Sciatic nerve (tissue), 2 donors: ENCODE measurements at regions not wholly inside any gene's neighbourhood (a gene's known extent, or its start where the extent isn't known, plus 50 kb on each side); places are given as distances from the start of the nearest gene placed in this dataset.

Experiments
- ATAC-seq: fragments of 200-7000 bp; cut with Tn5 transposase; one replicate; pipeline ENCODE4 v1.9.1; 2020; ENCODE audit warnings: mild to moderate bottlenecking, moderate library complexity
- DNase-seq: peaks from one replicate; pipeline ENCODE4 v3.0.0-alpha.2; 2020; ENCODE audit warnings: low spot score
- intact Hi-C: fragments of 100-400 bp; cut with DNase I; formaldehyde crosslinking; loops from one replicate; pipeline ENCODE4 v1.14.2; 2022
- donor health status: DM: no; HTN: no; CAD: no.
- donor health status: DM: no; HTN: no; CAD: no.

DNA sequence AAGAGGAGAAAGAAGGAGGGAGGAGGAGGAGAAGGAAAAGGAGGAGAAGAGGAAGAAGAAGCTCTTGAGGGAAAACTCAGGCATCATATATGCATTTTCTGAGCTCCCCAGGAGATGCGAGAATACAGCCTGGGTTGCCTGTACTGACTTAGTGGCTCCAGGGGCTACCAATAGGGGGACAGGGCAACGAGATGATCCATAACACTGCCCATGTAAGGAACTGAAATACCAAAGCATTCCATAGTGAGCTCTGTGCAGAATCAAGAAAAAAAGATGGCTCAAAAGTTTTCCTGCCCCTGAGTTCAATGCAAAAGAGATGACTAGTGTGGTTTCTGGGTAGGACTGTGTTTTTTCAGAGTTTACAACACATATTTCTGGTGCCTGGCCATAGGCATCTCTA, 258.7 kb downstream of the ALDH8A1 start:
- DNase-seq (no peak), ATAC-seq (no peak)
- intact Hi-C loops: no loop called here

DNA sequence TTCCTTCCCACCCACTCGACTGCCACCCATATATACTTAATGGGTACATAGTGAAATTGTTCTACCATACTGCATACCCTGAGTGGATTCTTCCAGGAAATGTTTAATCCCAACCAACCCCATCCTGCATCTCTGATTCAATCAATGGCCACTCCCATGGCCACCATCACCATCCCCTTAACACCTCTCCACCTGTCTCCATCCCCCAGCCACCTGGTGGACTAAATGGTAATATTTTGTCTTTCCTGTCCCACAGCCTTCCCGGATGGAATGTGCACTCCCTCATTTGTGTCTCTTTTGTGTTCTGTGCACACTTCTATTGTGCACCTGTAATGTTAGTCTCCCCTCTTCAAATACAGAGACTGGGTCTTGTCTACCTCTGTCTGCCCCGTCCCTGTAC, 259.9 kb downstream of the ALDH8A1 start:
- no peak for ATAC-seq
- intact Hi-C loops: no loop called here

DNA sequence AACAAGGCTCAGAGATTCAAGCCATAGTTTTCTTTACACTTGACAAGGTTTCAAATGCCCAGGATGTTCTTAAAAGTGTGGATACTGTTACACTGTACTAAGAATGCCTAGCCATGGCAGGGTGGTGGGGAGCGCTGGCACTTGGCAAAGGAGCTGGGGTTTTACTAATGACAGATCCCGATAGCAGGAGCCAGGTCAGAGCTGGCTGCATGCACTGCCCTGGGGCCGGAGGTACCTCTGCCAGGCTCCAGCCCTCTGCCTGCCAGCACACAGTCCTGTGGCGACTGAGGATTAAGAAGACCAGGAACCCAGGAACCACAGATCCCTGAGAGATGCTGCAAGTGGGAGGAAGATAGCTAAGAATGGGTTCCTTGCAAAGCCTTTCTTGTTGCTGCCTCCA, 260.3 kb downstream of the ALDH8A1 start:
- DNase-seq: no peak
- no peak for ATAC-seq
- intact Hi-C loops: no loop called here

More for the DNA sequence above, 259.9 kb downstream of the ALDH8A1 start:
- DNase-seq: no peak

DNA sequence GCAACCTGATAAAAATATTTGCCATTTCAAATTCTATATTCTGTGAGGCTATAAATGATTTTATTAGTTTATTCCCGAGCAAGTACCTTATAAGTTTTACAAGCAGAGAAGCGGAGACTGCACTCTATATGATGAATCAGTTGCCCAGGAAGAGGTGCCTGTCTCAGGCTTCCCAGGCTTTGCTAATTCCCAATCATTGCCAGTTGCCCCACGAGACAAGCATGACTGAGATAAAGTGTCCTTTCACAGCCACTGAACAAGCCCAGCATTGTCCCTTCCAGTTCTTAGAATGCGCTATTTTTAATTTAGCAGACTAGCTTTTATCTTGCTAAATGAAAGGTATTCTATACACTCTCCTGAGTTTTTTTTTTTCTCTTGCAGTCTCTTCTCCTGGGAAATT, 260.7 kb downstream of the ALDH8A1 start:
- DNase-seq (no peak), ATAC-seq (no peak)
- intact Hi-C loops: no loop called here

DNA sequence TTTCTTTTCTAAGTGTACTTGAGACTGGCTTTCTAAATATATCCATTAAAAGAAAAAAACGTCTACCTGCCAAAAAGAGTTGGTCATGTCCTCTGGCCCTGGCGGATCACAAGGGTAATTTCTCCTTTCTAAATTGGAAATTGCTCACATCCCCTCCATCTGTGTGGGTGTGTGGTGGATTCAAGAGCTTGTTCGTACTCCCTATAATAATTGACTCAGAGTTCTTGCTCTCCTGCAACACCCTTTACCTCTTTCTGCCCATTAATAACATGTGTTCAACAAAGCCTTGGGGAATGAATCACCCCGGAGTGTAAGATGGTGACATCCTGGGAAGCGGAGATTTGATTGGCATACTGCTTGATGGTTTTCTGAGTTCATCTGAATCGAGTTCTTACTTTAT, 263.8 kb downstream of the ALDH8A1 start:
- no peak for ATAC-seq
- intact Hi-C loops: no loop called here

DNA sequence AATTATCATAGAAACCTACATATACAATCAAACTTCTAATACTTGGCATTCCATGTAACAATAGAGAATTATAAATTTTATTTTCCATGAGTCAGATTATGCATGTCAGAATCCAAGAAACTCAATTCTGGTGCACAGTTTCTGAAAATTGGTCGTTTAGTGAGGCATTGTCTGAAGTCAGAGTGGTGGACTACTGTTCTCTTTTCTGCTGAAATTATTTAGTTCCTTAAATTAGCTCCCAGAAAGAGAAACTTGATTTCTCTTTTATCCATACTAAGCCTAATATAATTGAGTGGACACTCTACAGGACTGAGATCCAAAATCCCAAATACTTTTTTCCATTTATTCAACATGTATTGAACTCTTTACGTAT, 265.5 kb downstream of the ALDH8A1 start:
- ATAC-seq (no peak), DNase-seq (no peak)
- intact Hi-C loops: no loop called here

More for the DNA sequence above, 263.8 kb downstream of the ALDH8A1 start:
- no peak for DNase-seq

DNA sequence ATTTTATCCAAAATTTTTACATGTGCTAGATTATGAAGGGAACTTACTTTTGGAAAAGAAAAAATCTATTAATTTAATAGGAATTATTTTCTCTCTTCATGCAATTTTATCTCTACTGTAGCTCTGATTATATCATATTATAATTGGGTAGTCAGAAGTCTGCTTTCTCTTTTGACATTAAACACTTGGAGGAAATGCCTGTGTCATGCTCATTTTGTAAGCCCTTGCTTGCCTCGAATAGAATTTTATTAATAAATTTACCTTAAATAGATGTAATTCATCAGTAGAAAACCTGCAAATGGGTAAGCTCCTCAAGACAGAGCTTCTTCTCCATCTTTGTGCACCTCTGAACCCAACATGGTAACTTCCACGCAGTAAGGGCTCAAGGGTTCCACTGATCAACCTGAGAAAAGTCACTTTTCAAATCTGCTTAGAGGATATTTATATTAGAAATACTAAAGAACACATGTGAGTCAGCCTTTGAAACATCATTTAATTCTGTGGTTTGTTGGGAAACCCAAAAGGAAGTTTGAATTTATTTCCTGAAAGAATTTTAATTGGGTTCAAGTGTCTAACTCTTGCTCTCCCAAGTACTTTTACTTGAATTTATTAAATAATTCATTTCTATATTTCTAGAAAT, 266.0 kb downstream of the ALDH8A1 start:
- intact Hi-C loops: no loop called here
- DNase-seq (no peak), ATAC-seq (no peak)

DNA sequence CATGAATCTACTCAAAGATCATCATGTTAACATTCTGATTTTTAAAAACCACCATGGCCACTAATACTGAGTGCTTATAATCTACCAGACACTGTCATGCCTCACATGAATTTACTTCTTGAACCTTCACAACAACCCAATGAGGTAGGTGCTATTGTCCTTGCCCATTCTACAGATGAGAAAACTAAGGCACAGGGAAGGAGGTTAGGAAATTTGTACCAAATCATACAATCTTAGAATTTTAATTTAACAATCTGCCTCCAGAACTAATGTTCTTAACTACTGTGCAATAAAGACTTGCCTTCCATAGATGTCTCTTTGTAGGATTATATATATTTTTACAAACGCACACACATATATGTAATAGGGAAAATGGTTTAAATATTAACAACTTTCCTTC, 269.5 kb downstream of the ALDH8A1 start:
- ATAC-seq (no peak), DNase-seq (no peak)
- intact Hi-C loops: no loop called here

DNA sequence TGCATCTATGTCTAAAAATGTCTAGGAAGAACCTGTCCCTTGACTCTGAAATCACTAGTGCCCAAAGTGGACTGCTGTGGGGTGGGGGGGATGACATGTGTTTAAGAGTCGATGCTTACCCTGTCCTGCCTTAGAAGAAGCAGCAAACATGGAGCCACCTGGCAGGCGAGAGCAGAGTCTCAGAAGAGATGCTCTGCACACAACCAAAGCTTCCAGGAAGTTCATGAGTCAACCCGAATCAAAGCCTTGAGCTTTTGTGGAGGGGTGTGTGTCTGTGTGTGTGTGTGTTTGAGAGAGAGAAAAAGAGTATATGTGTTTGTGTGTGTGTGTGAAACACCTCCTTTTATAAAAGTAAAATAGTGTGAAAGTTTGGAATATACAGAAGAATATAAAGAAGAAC, 269.9 kb downstream of the ALDH8A1 start:
- no peak for DNase-seq
- no peak for ATAC-seq
- intact Hi-C loops: no loop called here

DNA sequence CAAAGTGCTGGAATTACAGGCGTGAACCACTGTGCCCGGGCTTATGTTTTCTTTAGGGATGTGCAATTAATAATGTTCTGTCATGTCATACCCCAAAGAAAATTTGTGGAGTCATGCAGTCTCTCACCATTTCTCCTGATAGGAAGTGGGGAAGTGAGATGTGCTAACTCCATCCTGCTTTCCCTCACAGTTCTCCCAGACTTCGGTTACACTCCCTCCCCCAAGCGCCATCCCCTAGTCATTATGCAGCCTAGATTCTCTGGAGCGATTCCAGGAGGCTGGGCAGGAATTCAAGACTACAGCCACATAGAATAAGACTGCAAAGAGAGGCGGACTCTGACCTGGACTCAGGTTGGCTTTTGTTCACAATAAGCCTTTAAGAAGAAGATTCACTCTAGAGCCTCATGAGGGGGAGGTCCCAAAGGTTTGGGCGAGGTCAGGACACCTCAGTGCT, 271.4 kb downstream of the ALDH8A1 start:
- intact Hi-C loops: no loop called here
- ATAC-seq: no peak
- no peak for DNase-seq

DNA sequence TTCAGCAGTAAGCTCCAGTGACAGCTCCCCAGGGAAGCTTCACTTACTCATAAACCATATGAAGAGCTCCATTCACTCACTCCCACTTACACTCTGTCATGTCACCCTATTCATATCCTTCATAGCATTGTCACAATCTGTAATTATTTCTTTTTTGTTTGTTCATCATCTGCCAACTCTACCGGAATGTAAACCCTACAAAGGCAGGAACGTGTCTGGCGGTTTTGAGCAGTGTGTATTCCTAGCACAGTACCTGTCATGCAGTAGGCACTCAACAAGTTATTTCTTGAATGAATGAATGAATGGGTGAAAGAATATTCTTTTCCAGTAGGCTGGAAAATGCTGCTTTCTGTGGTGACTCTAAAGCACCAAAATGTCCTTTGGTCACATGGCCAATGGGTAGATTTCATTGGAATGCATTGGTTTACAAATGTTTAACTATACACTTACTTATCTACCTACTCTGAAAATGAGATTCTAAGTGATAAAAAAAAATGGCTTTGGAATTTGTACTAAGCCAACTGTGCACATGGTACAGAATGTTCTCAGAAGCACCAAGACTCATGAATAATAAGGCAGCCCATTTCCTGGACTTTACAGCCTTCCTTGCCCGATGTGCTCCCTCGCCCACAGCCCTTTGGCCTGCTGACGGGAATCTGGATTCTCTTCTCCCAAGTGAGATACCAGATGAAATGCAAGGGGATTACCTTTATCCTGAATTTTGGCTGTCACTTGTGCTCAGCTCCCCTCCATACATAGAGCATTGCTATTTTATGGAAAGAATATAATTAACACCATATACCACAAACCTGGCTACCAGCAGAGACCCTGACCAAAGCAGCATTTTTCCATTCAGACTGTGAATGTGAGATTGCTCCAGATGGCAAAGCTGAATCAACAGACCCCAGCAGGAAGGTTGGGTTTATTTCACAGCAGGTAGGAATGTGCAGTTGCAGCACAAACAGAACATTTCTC, 273.3 kb downstream of the ALDH8A1 start:
- DNase-seq: no peak
- intact Hi-C loops: no loop called here
- no peak for ATAC-seq

DNA sequence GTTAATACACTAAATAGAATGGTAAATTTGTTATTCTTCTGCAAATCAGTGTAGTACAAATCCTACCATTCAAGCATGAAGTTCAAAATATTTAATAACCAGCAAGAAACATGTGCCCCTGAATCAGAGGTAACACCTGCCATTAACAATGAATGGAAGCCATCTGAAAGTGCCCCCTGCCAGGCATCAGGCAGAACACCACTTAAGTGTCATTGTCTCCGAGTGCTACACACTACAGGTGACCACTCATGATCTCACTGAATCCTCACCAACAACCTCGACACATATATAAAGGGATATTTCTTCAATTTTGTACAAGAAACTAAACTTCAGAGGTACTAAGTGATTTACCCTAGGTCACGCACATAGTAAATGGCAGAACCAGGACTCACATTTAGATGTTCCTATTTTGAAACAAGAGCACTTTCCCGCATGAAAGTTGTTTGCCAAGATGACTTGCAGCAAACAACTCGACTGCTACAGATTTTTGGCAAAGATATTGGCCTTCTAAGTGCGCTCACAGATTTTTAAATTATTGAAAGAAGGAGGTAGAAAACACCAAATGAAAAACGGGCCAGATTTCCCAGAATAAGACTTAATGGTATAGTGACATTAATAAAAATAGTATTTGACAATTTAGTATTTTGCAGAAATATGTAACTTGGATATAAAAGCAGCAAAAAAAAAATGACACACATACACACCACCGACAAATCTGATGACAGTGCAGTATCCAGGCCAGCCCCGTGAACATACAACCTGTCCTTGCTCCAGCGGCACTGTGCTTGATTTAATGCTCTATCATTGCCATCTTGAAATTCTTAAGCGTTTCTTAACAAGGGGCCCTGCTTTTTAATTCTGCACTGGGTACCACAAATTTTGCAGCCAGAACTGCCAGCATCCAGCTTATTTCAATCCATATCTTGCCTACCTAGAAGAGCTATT, 274.5 kb downstream of the ALDH8A1 start:
- intact Hi-C loops: no loop called here
- ATAC-seq (no peak), DNase-seq (no peak)

DNA sequence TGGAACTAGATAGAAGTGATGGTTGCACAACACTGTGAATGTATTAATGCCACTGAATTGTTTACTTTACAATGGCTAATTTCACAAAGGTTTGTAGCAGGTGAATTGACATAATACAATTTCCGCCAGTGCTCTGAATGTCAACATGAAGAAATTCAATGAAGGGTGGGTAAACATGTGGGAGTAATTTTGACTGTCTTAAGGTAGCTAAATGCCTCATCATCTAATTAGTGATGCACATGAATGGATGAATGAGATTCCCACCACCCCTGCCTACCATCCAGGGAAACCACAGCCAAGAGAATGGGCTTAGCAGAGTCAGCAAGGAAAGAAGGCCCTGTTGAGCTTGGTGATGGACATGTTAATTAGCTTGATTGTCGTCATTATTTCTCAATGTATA, 275.3 kb downstream of the ALDH8A1 start:
- intact Hi-C loops: no loop called here
- no peak for ATAC-seq
- DNase-seq: no peak

DNA sequence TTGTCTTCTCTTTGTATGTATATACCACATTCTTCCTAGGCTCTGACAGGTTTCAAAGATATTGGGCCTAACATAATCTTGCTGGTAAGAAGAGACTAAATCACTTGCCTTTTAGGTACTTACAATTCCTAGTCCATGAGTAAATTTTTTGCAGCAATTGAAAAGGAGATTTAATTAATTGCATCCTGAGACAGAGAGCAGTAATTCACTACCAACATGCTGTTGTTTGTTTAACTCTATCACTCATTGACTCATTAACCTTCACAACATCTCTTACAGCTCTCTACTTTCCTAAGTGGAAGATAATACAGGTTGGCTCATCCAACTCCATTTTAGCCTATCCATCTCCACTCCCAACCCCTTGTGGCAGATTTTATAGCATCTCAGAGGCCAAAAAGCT, 280.4 kb downstream of the ALDH8A1 start:
- DNase-seq: no peak
- intact Hi-C loops: no loop called here
- no peak for ATAC-seq

DNA sequence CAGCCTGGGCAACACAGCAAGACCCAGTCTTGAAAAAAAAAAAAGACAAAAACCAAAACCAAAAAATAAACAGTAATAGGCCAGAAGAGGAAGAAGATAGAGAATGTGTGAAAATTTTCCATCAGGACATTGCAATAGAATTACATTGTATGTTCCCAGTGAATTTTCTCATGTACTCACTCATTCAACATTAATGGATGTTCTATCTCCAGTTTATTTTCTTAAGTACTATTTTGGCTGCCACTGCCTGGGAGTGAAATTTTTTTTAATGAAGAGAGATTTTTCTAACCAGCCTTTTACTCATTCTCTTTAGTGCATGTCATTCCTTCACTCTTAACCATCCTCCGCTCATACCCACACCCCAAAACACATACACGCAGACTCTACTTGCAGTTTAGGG, 282.8 kb downstream of the ALDH8A1 start:
- no peak for ATAC-seq
- no peak for DNase-seq
- intact Hi-C loops: no loop called here

DNA sequence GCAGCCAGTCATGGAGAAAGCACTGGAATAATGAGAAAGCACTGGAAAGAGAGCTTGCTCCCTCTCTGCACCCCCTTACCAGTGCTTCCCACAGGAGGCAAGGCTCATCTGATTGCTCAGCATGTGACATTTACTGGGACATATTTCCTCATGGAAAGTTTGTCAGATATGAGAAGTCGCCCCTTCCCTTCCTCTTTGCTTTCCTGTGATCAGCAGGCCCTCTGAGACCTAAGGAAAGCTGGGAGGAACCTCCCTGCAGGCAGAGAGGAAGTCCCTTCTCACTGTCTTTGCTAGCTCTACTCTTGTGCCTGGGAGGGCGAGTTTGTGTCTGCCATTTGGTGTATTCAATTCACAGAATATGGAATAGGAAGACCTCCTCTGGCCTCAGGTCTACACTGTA, 283.8 kb downstream of the ALDH8A1 start:
- intact Hi-C loops: no loop called here

DNA sequence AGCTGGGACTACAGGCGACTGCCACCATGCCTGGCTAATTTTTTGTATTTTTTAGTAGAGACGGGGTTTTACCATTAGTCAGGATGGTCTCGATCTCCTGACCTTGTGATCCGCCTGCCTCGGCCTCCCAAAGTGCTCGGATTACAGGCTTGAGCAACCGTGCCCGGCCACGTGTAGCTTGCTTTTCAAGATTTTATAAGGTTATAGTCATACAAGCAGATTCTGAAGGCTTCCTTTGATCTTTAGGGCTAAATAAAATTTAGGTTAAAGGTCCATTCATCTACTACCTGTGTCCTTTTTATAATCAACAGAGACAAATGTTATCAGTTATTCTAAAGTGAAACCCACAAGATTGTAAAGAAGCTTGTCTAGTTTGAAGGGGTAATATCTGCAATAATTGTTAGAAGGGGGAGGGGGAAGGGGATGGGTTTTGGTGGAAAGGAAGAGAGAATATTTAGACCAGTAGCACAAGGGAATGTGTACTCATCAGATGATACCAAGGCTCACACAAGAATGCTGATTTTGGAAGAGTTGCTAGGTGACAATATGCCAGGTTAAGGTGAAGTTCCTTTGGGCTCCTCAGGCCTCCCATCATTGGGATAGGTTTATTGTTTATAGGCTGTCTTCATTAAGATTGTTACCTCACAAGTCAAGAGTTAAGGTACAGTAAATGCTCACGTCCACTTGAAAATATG, 284.7 kb downstream of the ALDH8A1 start:
- DNase-seq (no peak), ATAC-seq (no peak)
- intact Hi-C loops: no loop called here

More for the DNA sequence above, 283.8 kb downstream of the ALDH8A1 start:
- ATAC-seq (no peak), DNase-seq (no peak)

DNA sequence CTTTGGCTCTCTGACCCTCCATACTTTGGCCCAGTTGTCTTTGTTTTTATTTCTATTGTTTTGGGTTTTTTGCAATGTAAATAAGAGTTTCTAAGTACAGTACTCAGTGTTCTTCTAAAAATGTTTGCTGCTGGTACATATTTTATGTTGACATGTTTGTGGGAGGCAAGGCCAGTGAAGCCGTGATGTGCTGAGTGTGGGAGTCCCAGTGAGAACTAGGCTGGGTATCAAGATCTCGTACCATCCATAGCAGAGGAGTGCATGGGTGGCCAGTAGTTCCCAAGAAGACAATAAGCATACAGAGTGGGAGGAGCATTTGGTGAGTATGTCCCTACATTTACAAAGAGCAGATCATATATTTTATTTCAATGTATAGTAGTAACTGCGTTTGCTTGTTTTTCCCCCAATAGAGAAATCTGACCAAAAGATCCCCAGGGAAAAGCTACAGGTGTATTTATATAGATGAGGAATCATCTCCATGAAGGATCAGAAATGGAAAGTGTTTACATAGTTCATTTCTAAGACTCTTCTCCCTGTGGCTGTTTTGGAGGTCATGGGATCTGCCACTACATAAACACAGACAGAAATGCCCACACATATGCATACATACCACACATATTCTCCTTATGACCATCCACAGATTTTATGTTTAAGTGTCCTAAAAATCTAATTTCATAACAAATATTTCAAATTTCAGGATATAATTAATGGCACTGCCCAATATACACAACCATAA, 285.9 kb downstream of the ALDH8A1 start:
- intact Hi-C loops: no loop called here
- ATAC-seq (no peak), DNase-seq (no peak)
